Putamen (tissue), 1 donor: ENCODE measurements at regions not wholly inside any gene's neighbourhood (a gene's known extent, or its start where the extent isn't known, plus 50 kb on each side); places are given as distances from the start of the nearest gene placed in this dataset.
"Not testable (repeated sequence)": the region's sequence is repeated elsewhere in the genome, so short reads cannot be mapped to it uniquely, and the experiment has no call there.

Source experiments
- DNase-seq: peaks from one replicate; pipeline ENCODE4 v3.0.0-alpha.2; 2016; ENCODE audit warnings: low spot score

DNA sequence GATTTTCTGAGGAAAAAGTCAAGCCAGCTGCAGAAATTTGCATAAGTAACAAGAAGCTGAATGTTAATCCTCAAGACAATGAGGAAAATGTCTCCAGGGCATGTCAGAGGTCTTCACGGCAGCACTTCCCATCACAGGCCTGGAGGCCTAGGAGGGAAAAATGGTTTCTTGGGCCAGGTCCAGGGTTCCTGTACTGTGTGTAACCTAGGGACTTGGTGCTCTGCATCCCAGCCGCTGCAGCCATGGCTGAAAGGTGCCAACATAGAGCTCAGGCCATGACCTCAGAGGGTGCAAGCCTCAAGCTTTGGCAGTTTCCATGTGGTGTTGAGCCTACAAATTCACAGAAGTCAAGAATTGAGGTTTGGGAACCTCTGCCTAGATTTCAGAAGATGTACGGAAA is 144.1 kb downstream of the AKR1D1 start:
- DNase-seq = not testable (repeated sequence)

GRCh38 chr7:138221388-138221787 is 145.1 kb downstream of the AKR1D1 start:
- not testable (repeated sequence) for DNase-seq

DNA sequence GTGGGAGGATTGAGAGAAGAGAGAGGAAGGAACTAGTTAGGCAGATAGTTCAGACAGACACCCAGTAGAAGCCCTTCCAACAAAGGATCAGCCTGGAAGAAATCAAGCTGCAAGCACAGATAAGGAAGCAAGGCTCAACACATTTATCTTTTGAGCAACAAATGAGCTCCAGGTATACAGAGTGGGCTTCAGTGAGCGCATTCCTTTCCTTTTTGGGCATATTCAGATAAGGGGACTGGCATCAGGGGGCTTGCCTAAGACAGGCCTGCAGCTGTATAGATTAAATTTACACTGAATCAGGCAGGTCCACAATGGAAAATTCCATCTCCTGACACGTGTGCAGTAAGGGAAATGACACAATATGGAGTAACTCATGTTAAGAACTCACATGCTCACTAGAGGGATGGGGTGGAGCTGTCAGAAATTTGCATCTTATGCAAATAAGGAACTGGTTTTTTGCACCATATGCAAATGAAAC is 147.2 kb downstream of the AKR1D1 start:
- DNase-seq = no peak

GRCh38 chr7:138226001-138226476 is 149.8 kb downstream of the AKR1D1 start:
- peak; percentile 7 for DNase-seq

DNA sequence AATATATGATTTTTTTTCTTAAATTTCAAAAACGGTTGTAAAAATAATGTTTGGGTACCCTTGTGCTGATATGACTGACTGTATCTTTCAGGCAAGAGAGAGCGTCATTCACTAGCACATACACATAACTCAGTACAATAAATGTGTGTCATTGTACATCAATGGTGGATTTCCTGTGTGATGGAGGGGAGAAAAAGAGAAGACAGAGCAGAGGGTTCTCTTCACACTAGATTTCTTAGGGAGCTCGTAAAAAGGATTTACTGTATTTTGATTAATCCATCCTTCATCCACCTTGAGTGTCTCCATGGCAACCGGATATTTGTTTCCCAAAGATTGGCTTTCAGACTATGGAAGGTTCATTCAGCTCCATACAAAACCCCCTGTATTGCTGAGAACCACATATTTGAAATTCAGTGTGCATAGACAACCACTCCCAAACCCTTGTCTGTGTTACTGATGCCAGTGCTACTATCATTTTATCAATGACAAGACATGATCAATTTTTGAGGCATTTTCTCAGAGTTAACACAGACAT is 150.6 kb downstream of the AKR1D1 start:
- no peak for DNase-seq

- no peak for DNase-seq
Observed at GRCh38 chr7:138228119-138228518, 151.9 kb downstream of the AKR1D1 start.

- no peak for DNase-seq
Observed at GRCh38 chr7:138228769-138229168, 152.5 kb downstream of the AKR1D1 start.

DNA sequence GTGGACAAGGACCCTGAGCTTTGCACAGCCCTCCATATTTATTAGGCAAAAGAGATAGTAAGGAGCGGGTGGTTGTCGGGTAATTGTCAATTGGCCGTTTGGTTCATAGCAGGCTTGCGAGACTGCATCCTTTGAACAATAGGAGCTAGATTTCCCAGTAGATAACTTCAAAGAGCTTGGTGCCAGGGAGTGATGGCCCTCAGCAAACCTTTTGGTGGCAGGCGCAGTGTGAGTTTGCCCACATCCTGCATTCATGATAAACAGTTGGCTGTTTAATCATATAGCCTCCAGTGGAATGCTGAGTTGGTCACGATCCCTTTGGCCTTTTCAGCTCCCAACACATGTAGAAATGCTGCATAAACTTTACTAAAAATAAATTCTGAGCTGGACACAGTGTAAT is 156.9 kb downstream of the AKR1D1 start:
- no peak for DNase-seq

DNA sequence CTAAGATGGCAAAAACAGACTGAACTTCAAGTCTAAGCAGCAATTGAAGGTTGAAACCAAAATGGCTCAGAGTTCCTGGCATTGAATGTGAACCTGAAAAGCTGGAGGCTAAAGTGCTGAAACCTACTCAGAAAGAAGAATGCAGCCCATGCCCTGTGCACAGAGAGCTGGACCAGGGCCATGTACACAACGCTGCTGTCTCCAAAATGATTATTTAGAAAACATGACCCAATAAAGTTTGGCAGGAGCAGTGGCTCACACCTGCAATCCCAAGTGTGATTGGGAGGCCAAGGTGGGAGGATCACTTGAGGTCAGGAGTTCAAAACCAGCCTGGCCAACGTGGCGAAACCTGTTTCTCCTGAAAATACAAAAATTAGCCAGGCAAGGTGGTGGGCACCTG is 158.9 kb downstream of the AKR1D1 start:
- DNase-seq = no peak

DNA sequence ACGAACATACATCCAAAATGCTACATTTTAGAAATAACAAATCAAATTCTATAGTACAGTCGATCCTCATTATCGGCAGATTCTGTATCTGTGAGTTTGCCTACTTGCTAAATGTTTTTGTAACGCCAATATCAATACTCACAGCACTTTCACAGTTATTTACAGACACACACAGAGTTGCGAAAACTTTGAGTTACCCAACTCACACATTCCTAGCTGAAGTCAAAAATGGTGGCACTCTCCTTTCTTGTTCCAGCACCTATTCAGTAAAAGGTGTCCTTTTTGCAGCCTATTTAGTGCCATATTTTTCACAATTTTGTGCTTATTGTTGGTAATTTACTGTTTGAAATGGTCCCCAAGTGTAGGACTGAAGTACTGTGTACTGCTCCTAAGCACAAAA is 161.7 kb downstream of the AKR1D1 start:
- DNase-seq = no peak

DNA sequence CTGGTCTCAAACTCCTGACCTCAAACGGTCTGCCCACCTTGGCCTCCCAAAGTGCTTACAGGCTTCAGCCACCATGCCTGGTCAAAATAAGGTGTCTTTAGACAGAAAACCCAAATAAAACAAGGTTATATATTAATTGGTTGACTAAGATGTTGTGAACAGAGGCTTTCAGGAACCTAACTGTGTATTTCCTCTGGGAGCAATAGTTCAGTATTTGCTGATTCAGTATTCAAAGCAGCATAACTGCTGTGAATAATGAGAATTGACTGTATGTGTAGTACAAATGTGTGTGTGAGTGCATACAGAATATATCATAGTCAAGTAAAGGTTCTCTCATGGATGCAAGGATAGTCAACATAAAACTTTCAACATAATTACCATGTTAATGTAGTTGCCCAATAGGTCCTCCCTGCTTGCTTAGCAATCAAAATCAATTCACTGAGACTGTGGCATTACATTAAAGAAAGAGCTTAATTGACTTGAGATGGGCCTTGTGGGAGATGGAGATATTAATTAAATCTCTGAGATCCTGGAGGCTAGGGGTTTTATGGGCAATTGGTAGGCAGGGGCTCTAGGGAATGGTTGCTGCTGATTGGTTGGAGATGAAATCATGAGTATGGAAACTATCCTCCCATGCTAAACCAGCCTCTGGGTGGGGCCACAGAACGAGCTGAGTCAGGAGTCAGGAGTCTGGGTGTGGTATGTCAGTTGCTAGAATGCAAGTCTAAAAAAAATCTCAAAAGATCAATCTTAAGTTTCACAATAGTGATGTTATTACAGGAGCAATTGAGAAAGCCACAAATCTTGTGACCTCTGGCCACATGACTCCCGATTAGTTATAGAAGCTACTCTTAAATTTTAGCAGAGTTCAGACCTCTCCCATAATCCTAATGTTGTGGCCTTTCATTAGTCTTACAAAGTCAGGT is 162.7 kb downstream of the AKR1D1 start:
- DNase-seq = no peak

DNA sequence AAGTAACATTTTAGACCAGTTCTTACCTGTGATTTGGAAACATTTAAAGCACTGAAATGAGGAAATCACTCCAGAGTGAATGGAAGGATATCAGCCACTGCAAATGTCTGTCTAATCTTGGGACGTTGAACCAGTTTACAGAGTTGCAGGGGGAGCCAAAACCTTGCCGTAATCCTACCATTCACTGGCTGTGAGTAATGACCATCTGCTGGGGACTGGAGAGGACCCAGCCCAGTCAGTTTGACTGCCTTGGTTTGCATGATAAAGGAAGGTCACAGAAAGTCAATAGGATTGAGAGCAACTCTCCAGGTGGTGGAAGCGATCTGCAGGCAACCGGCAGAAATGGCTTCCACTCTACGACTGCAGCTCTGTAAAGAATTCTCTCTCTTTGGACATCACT is 167.2 kb downstream of the AKR1D1 start:
- DNase-seq = no peak

GRCh38 chr7:138243836-138244235 is 167.6 kb downstream of the AKR1D1 start:
- DNase-seq = no peak

DNA sequence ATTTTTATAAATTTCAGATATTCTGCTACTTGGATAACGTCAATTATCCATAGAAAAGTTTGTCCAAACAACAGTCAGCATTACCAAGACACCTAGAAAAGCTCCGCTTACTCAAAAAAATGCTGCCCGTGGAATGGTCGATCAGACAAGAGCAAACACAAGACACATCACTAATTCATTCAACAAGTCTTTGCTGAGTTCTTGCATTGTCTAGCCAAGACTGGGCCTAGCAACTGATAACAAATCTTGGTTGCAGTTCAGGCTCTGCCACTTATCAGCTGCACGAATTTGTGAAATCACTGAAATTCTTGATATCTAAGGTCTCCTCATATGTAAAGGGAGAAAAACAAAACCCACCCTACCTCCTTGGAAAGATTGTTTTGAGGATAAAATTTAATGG is 168.3 kb downstream of the AKR1D1 start:
- no peak for DNase-seq

DNA sequence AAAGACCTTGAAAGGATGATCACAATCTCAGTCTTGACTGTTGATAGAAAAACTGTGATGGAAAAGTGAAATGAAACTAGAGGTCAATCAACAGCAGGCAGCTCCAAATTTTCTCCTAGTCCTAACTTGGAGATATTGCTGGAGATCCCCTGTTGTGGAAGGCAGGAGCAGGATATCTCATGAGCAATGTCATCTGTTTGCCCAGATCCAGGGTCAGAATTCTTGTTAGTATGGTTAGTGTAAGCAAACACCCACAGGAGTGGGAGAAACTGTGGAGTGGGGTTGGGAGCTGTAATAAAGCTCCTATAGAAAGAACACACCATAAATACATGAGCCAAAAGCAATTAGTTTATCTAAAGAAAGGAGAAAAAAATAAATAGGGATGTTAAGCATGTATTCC is 169.0 kb downstream of the AKR1D1 start:
- no peak for DNase-seq

GRCh38 chr7:138245682-138246081 is 169.4 kb downstream of the AKR1D1 start:
- no peak for DNase-seq

GRCh38 chr7:138246428-138246827 is 170.2 kb downstream of the AKR1D1 start:
- no peak for DNase-seq

DNA sequence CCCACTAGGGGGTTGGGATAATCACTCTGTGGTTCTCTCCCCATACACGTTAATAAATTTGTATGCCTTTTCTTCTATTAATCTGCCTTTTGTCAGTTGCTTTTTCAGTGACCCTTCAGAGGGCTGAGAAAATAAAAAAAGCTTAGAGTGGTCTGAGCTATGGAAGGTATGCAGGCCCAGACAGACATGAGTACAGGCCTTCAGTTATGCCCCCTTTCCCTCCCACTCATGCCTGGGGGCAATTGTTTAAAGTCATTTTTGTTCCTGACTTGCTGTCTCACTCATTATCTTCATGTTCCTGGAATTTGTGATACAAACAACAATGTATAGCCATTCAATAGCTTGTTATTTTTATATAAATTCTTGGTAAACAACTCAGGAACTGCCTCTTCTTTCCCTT is 170.8 kb downstream of the AKR1D1 start:
- no peak for DNase-seq

- no peak for DNase-seq
Observed at GRCh38 chr7:138247568-138248333, 171.5 kb downstream of the AKR1D1 start.

DNA sequence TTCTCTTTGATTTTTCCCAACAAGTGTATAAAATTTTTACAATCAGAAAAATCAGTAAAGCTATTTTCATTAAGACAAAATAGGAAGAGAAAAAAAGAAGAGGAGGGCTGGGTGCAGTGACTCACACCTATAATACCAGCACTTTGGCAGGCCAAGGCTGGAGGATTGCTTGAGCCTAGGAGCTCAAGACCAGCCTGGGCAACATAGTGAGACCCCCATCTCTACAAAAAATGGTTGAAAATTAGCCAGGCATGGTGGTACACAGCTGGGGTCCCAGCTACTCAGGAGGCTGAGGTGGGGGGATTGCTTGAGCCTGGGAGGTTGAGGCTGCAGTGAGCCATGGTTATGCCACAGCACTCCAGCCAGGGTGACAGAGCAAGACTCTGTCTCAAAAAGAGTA is 172.3 kb downstream of the AKR1D1 start:
- DNase-seq = no peak

GRCh38 chr7:138249975-138250374 is 173.7 kb downstream of the AKR1D1 start:
- no peak for DNase-seq

- not testable (repeated sequence) for DNase-seq
Observed at GRCh38 chr7:138252666-138253065, 176.4 kb downstream of the AKR1D1 start.

GRCh38 chr7:138254444-138254843 is 178.2 kb downstream of the AKR1D1 start:
- DNase-seq = no peak
